HCT116 (cell line): ENCODE measurements at regions not wholly inside any gene's neighbourhood (a gene's known extent, or its start where the extent isn't known, plus 50 kb on each side); places are given as distances from the start of the nearest gene placed in this dataset.

Source experiments
- ATAC-seq: fragments of 200-7000 bp; cut with Tn5 transposase; 2 replicates; pipeline ENCODE4 v1.9.1; 2020; ENCODE audit warnings: mild to moderate bottlenecking, moderate library complexity
- BruUV-seq: library from RNA; stranded (reverse); fragments of 400-500 nt; replicated peaks from 2 replicates; lab custom pipeline; 2021; lab: Mats Ljungman, UMichigan
- CTCF ChIA-PET: fragments of 300-600 bp; sonication (Branson Sonifier 250); formaldehyde crosslinking; loops from one replicate; lab custom pipeline; 2021; ENCODE audit warnings: antibody characterized with exemption; lab: Charles Lee
- POLR2A ChIA-PET: fragments of 300-600, 350-600 bp; sonication (Branson Sonifier 250); formaldehyde crosslinking; loops from one replicate; lab custom pipeline; 2021; ENCODE audit warnings: antibody characterized with exemption; lab: Charles Lee
- RAD21 ChIA-PET, 2 experiments: fragments of 300-600 bp; sonication (Branson Sonifier 250); formaldehyde crosslinking; loops; one replicate each; lab custom pipeline; 2023; ENCODE audit warnings: low total read pairs in 2 of 2; ENCODE audit not compliant: uncharacterized antibody in 2 of 2, unreplicated experiment in 2 of 2, low non-redundant PET in 1 of 2; lab: Charles Lee
- DNase-seq: peaks from one replicate; pipeline ENCODE4 v3.0.0-alpha.2; 2010; ENCODE audit warnings: low read depth, low spot score
- H2AFZ ChIP-seq: fragments of 200-600 bp; shearing (Covaris generic), sonication (generic); 2 replicates; pipeline ENCODE4 v1.6.1; 2017; ENCODE audit warnings: low read depth, mixed run types, mixed read lengths, antibody characterized with exemption, low read length; ENCODE audit not compliant: poor library complexity, severe bottlenecking
- H3K27ac ChIP-seq: 2 replicates; pipeline ENCODE4 v1.5.1; 2012; ENCODE audit warnings: low read depth, low read length
- H3K27me3 ChIP-seq: fragments of 200-600 bp; sonication (generic); 2 replicates; pipeline ENCODE4 v1.6.1; 2016; ENCODE audit warnings: mixed run types, low read length, mixed read lengths; ENCODE audit not compliant: insufficient read depth
- H3K36me3 ChIP-seq, 2 experiments: fragments of 200-500 bp in 1 of 2; fragments of 200-600 bp in 1 of 2; sonication (Bioruptor generic) in 1 of 2; sonication (generic) in 1 of 2; 2 replicates each; pipeline versions ENCODE4 v1.5.1 to v1.6.1; 2014 to 2016; ENCODE audit warnings: low read length in 2 of 2, inconsistent platforms in 1 of 2, mixed read lengths in 1 of 2, mixed run types in 1 of 2; ENCODE audit not compliant: insufficient read depth in 2 of 2, control insufficient read depth in 1 of 2
- H3K4me1 ChIP-seq, 2 experiments: fragments of 200-600 bp in 1 of 2; sonication (generic) in 1 of 2; 2 replicates each; pipeline versions ENCODE4 v1.5.1 to v1.6.1; 2012 to 2017; ENCODE audit warnings: low read length in 2 of 2, inconsistent platforms in 1 of 2, mild to moderate bottlenecking in 1 of 2, mixed read lengths in 1 of 2, mixed run types in 1 of 2, moderate library complexity in 1 of 2; ENCODE audit not compliant: insufficient read depth in 2 of 2, control insufficient read depth in 1 of 2
- H3K4me2 ChIP-seq: fragments of 200-600 bp; sonication (generic); 2 replicates; pipeline ENCODE4 v1.6.1; 2017; ENCODE audit warnings: mixed run types, low read length, mixed read lengths
- H3K4me3 ChIP-seq, 2 experiments: fragments of 200-600 bp in 1 of 2; sonication (generic) in 1 of 2; replicated peaks in 1 of 2; 2 replicates each; pipeline ENCODE4 v1.5.1; 2011 to 2016; ENCODE audit warnings: low read length in 2 of 2, control low read depth in 1 of 2, low read depth in 1 of 2, mild to moderate bottlenecking in 1 of 2, mixed read lengths in 1 of 2, mixed run types in 1 of 2
- H3K79me2 ChIP-seq: fragments of 200-600 bp; sonication (generic); 2 replicates; pipeline ENCODE4 v1.6.1; 2017; ENCODE audit warnings: mild to moderate bottlenecking, mixed run types, low read length, moderate library complexity, mixed read lengths; ENCODE audit not compliant: insufficient read depth
- H3K9ac ChIP-seq: fragments of 200-600 bp; sonication (generic); 2 replicates; pipeline ENCODE4 v1.6.1; 2016; ENCODE audit warnings: low read length, mixed read lengths
- H3K9me2 ChIP-seq: fragments of 200-600 bp; sonication (generic), shearing (Covaris generic); 2 replicates; pipeline ENCODE4 v1.6.1; 2017; ENCODE audit warnings: mixed run types, mild to moderate bottlenecking, moderate library complexity; ENCODE audit not compliant: insufficient read depth
- H3K9me3 ChIP-seq, 2 experiments: fragments of 200-500 bp in 1 of 2; fragments of 200-600 bp in 1 of 2; sonication (Bioruptor generic) in 1 of 2; sonication (generic) in 1 of 2; 2 replicates each; pipeline ENCODE4 v1.6.1; 2014 to 2017; ENCODE audit warnings: low read length in 2 of 2, mixed read lengths in 2 of 2, inconsistent platforms in 1 of 2, low read depth in 1 of 2, mild to moderate bottlenecking in 1 of 2, mixed run types in 1 of 2, moderate library complexity in 1 of 2; ENCODE audit not compliant: control insufficient read depth in 1 of 2, insufficient read depth in 1 of 2
- H4K20me1 ChIP-seq: fragments of 200-600 bp; sonication (generic), shearing (Covaris generic); 2 replicates; pipeline ENCODE4 v1.6.1; 2017; ENCODE audit warnings: mixed run types, mild to moderate bottlenecking, moderate library complexity; ENCODE audit not compliant: insufficient read depth
- EGR1 ChIP-seq: IDR thresholded peaks from 2 replicates; pipeline ENCODE4 v1.6.1; 2012; ENCODE audit warnings: low read depth
- EZH2phosphoT487 ChIP-seq: fragments of 200-600 bp; IDR thresholded peaks from 2 replicates; pipeline ENCODE4 v1.6.1; 2018; ENCODE audit warnings: antibody characterized with exemption, borderline replicate concordance
- JUND ChIP-seq: IDR thresholded peaks from 2 replicates; pipeline ENCODE4 v1.6.1; 2012
- POLR2AphosphoS5 ChIP-seq: IDR thresholded peaks from 2 replicates; pipeline ENCODE4 v1.6.1; 2011; ENCODE audit warnings: mild to moderate bottlenecking, low read depth, low read length, moderate library complexity
- SIN3A ChIP-seq: IDR thresholded peaks from 2 replicates; pipeline ENCODE4 v1.6.1; 2012; ENCODE audit warnings: low read depth
- TCF7L2 ChIP-seq: IDR thresholded peaks from 2 replicates; pipeline ENCODE4 v1.7.0; 2011; ENCODE audit warnings: borderline replicate concordance, inconsistent platforms; ENCODE audit not compliant: insufficient read depth, insufficient read length; ENCODE audit errors: extremely low read depth
- intact Hi-C: fragments of 100-400 bp; cut with micrococcal nuclease; formaldehyde crosslinking; loops from 2 replicates; pipeline ENCODE4 v1.10.0; 2022
- TF ChIP-seq, protein P1 (sequence below): IDR thresholded peaks from 2 replicates; pipeline ENCODE4 v1.6.1; 2012; ENCODE audit warnings: low read depth

DNA sequence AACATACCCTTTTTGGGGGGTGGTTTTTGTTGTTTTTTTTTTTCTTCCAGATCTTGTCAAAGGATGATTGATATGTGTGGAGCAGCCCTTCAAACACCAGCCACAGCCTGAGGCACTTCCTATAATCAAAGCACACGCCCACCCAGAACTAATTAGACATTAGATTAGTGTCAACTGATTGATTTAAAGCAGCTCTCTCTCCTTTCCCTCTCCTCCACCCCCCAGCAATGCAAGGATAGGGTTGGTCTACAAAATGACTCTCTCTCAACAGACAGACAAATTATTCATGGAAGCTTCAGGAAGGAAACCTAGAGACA is 250.3 kb upstream of the SOX9 start:
- ChIA-PET POLR2A (no interaction called here), CTCF (no interaction called here), RAD21 (no interaction called here)
- no peak overlapping the region for H3K4me2 ChIP-seq
- H3K4me1 ChIP-seq = peaks cover 3 to 4% of the 10 kb centered on the region in 2 experiments; a peak in 2 of 4 replicates
- H3K4me3 ChIP-seq = no peak overlapping the region
- no peak overlapping the region for H3K9ac ChIP-seq
- H4K20me1 ChIP-seq = no peaks in the 10 kb centered on the region
- intact Hi-C loops = no loop called here
- H3K79me2 ChIP-seq = no peaks in the 10 kb centered on the region
- H3K9me2 ChIP-seq = no peaks in the 10 kb centered on the region
- no peak for ATAC-seq
- no peak overlapping the region for H2AFZ ChIP-seq
- TF ChIP-seq EGR1 = no peak
- no peak for TF ChIP-seq JUND
- TF ChIP-seq TCF7L2 = peak; percentile 44
- TF ChIP-seq SIN3A = no peak
- TF ChIP-seq EZH2phosphoT487 = no peak
- TF ChIP-seq POLR2AphosphoS5 = no peak
- TF ChIP-seq, protein P1, sequence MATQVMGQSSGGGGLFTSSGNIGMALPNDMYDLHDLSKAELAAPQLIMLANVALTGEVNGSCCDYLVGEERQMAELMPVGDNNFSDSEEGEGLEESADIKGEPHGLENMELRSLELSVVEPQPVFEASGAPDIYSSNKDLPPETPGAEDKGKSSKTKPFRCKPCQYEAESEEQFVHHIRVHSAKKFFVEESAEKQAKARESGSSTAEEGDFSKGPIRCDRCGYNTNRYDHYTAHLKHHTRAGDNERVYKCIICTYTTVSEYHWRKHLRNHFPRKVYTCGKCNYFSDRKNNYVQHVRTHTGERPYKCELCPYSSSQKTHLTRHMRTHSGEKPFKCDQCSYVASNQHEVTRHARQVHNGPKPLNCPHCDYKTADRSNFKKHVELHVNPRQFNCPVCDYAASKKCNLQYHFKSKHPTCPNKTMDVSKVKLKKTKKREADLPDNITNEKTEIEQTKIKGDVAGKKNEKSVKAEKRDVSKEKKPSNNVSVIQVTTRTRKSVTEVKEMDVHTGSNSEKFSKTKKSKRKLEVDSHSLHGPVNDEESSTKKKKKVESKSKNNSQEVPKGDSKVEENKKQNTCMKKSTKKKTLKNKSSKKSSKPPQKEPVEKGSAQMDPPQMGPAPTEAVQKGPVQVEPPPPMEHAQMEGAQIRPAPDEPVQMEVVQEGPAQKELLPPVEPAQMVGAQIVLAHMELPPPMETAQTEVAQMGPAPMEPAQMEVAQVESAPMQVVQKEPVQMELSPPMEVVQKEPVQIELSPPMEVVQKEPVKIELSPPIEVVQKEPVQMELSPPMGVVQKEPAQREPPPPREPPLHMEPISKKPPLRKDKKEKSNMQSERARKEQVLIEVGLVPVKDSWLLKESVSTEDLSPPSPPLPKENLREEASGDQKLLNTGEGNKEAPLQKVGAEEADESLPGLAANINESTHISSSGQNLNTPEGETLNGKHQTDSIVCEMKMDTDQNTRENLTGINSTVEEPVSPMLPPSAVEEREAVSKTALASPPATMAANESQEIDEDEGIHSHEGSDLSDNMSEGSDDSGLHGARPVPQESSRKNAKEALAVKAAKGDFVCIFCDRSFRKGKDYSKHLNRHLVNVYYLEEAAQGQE = no peak
- no TSS peak for BruUV-seq
- H3K9me3 ChIP-seq = no peaks in the 10 kb centered on the region
- H3K27me3 ChIP-seq = no peaks in the 10 kb centered on the region
- DNase-seq = no peak
- no peak overlapping the region for H3K27ac ChIP-seq
- H3K36me3 ChIP-seq = no peaks in the 10 kb centered on the region
